Stimulated activated CD8-positive, alpha-beta memory T cell treated with anti-CD3 and anti-CD28 coated beads, Interleukin-4, amount 100 ng/mL, for 48 hours (primary cell): ENCODE measurements at regions not wholly inside any gene's neighbourhood (a gene's known extent, or its start where the extent isn't known, plus 50 kb on each side); places are given as distances from the start of the nearest gene placed in this dataset.
"Not testable (repeated sequence)": the region's sequence is repeated elsewhere in the genome, so short reads cannot be mapped to it uniquely, and the experiment has no call there.

Experiments used
- DNase-seq: peaks from one replicate; pipeline ENCODE4 v3.0.0-alpha.2; 2020

- DNase-seq, result no peak
Observed at GRCh38 chr5:74396913-74397622, 243.5 kb downstream of the ENC1 start.

GRCh38 chr5:74394916-74395880, 245.3 kb downstream of the ENC1 start:
- no peak for DNase-seq

DNA sequence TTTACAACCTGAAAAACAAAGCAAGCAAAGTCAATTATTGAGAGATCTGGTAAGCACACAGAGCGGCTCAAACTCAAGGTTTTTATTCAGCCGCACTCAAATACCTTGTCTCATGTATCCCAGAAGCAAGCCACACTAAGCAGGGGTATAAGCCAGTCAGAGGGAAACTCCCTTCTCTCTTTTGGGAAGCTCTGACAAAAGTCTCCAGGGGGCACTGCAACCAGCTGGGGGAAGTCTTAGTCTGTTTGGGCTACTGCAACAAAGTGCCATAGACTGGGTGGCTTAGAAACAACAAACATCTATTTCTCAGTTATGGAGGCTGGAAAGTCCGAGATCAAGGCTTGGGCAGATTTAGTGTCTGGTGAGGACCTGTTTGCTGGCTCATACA, 246.0 kb downstream of the ENC1 start:
- no peak for DNase-seq

DNA sequence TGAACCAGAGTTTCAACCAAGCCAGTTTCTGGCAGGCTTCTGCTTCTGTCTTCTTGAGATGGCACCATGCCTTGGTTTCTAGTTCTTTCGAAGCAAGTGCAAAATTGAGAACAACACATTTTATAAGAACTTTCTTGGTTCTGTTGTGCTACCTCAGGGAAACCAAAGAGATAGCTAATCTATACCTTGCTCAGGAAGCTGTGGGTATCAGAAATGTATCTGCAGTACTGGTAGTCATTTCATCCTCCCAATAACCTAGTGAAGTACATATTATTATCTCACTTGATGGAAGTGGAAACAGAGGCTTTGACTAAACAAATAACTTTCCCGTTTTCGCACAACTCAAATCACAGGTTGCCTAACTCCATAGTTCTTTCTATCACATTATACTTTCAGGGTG, 246.6 kb downstream of the ENC1 start:
- no peak for DNase-seq

DNA sequence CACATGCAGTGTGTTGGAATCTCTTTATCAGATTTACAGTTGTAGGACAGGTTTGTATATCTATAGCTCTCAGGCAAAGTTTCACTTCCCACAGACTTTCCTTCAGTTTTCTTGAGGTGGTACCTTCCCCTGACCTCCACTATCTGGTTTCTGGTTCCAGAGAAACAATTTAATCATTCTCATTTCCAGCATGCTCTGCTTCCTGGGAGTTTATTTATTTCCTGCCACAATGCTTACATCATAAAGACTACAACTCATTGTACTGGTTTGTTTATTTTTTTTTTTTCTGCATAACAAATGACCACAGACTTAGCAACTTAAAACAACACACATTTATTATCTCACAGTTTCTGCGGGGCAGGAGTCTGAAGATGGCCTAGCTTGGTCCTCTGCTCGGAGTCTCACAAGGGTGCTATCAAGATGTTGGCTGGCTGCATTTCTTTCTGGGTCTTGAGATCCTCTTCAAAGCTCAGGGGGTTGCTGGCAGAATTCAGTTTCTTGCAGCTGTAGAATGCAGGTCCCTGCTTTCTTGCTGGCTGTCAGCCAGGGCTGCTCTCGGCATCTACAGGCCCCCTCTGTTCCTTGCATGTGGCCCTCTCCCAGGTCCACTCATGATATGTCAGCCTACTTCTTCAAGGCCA, 247.7 kb downstream of the ENC1 start:
- no peak for DNase-seq

GRCh38 chr5:74391410-74391809, 249.1 kb downstream of the ENC1 start:
- no peak for DNase-seq

DNA sequence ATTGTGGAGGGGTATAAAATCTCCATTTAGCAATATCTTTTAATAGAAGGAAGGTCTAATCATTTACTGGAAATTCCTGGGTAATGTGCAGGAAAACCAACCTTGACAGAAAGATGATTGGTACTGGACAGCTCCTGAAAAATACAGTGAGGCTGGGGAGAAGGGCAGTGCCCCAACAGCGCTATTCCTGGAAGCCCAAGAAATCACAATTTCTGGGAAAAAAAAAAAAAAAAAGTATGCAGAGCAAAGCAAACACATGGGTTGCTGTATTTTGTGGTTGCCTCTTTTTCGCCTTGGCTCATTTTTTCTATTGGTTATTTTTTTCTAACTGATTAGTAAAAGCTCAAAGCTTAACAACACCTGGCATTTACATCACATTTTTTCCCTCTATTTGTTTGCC, 249.7 kb downstream of the ENC1 start:
- no peak for DNase-seq

DNA sequence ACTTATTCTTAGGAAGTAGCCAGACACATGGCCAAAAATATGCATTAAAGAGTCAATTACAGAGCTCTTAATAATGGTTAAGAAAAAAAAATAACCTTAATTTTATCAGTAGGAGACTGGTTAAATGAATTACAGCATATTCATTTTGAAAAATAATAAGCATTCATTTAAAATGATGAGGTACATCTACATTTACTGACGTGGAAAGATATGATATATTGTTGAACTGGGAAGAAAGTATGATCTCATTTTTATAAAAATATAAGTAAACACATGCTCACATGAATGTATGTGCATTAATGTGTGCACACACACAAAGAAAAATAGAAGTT, 250.3 kb downstream of the ENC1 start:
- no peak for DNase-seq

DNA sequence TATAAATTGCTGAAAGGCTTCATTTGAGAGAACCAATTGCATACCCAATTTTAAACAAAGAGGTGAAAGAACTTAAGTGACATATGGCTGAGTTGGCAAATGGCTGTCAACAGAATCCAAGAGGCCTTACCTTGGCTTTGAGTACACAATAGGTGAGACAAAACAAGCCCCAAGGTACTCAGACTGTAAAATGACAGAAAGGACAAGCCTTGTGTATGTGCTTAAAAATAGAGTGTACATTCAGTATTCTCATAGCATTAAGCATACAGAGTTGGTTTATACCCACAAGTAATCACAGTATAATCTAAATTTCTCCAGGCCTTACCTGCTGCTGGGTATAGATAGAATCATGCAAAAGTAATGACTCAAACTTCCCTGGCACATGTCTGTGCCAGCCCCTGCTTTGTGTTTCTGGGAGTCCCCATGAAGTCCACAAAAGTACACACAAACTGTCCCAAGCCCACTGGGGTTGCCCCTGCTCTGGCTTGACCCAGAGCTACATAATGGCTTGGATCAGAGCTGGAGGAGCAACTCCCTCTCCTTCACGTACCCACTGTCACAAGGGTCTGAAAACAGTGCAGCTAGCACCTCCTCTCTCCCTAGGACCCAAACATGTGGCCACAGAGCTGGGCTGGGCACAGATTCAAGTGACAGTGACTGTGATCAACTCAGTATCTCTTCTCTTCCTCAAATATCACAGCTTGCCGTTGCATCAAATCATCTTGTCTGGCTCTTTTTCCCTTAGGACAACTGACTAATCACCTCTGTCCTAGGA, 250.8 kb downstream of the ENC1 start:
- DNase-seq, result no peak

GRCh38 chr5:74388411-74388810, 252.1 kb downstream of the ENC1 start:
- not testable (repeated sequence) for DNase-seq

DNA sequence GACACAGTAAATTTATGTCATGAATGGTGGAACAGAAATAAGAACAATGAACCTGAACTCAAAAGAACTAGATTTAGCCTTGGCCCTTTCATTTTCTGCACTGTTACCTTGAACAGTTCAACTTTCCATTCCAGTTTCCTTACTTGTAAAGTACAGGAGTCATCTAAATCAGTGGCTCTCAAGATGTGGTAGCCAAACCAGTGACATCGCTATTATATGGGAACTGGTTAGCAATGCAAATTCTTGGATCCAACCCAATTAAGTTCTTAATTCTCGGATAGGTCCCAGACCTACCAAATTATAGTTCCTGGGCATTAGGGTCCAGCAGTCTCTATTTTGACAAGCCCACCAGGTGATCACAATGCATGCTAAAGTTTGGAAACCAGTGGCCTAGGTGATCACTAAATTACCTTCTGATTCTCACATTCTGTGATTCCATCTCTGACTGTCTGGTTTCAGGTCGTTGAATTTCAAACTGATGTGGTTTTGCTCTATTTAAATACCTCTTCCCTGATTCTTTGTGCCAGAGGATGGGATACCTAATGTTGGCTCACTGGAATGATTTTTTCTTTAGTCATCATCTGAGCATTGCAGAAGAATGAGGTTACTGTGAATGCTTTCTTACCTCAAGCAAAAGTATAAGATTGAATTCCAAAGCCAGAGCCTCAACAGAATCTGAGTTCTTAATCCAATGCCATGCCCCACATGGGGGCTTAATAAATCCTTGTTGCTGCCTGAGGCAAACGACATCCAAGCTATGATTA, 253.8 kb downstream of the ENC1 start:
- DNase-seq, result no peak

GRCh38 chr5:74384851-74385250, 255.7 kb downstream of the ENC1 start:
- DNase-seq, result no peak

DNA sequence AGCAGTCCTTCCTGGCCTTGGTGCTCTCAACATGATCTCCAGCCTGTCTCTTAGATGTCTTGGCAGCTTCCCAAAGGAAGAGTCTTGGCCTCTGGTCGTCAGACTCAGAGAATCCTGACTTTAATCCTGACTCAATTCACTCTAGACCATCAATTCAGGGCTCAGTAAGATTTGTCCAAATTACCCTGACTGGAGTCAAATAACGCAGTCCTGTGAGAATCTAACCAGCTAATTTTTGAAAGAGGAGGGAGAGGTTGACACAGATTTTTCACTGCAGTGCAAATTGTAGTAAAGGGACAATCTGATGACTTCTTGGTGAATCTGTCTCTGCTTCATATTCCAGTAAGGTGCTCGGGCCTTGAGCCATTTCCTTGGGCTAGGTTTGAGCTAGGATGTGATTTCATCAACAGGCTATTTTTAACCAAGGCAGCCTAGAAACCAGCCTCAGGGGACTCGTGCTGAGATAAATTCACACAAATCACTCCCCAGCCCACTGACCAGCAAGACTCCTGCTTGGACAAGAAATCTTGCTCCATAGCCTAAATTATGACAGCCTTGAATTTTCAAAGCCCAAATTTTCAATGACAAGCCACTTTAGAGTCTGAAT, 257.4 kb downstream of the ENC1 start:
- no peak for DNase-seq

- DNase-seq, result no peak
Observed at GRCh38 chr5:74382123-74382855, 258.2 kb downstream of the ENC1 start.

DNA sequence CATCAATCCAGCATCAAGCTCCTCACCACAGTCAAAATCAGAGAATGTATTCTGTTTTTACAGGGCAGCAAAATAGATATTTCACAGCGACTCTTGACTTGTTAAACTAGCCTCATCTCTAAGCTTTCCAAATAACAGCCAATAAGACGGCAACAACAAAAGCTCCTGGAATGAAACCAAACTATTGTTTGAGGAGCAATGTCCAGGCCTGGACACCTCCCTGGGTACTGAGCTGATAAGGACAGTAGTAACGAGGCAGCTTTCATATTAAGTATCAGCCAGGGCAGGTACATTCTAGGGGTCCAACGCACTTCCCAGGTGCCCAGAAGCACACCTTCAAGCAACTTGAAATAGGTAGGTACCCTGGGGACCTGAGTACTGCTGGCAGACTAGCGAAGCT, 260.3 kb downstream of the ENC1 start:
- no peak for DNase-seq

- no peak for DNase-seq
Observed at GRCh38 chr5:74378464-74378863, 262.1 kb downstream of the ENC1 start.

DNA sequence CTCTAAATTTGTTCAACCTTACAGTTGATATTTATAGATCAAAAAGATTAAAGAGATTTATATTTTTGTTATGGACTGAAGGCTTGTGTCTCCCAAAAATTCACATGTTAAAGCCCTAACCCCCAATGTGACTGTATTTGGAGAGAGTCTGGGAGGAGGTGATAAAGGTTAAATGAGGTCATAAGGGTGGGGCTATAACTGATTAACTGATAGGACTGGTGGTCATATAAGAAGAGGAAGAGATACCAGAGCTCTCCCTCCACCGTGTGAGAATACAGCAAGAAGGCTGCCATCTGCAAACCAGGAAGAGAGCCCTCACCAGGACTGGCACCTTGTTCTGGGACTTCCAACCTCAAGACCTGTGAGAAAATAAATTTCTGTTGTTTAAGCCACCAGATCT, 264.3 kb downstream of the ENC1 start:
- DNase-seq, result no peak

- DNase-seq, result no peak
Observed at GRCh38 chr5:74375271-74375670, 265.3 kb downstream of the ENC1 start.

GRCh38 chr5:74374656-74375055, 265.9 kb downstream of the ENC1 start:
- DNase-seq, result no peak

- DNase-seq, result no peak
Observed at GRCh38 chr5:74373076-74373475, 267.5 kb downstream of the ENC1 start.

DNA sequence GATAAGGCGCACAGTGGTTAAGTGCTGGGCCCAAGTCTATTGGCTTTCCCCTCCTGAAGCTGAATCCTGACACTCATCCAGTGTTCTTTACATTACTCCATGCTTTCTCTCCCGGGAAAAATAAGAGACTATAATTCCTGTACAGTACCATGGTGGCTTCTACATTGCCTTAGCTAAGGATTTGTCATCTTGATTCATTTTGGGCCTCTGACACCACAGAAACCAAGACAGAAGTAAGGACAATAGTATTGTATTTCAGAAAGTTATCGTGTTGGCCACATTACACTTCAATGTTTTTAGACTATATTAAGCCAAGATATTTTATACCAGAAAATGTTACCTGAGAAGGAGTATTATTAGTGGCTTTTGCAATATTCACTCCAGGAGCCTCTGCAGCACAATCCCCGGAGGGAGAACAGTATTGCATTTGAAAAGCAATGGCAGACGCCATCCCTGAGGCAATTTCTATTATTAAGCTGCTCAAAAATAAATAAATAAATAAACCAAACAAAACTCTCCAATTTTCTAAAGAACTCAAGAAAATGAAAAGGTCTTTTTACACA, 267.9 kb downstream of the ENC1 start:
- no peak for DNase-seq
